ENCODE measurements at regions not wholly inside any gene's neighbourhood (a gene's known extent, or its start where the extent isn't known, plus 50 kb on each side); places are given as distances from the start of the nearest gene placed in this dataset.
"Not testable (repeated sequence)": the region's sequence is repeated elsewhere in the genome, so short reads cannot be mapped to it uniquely, and the experiment has no call there.

GRCh38 chr10:44008270-44008916, 359.7 kb upstream of the ZNF32 start:
- DNase-seq (ENCODE audit: low read depth in 2 of 2) = no peak

GRCh38 chr10:44006771-44007170, 358.1 kb upstream of the ZNF32 start:
- DNase-seq (ENCODE audit: low read depth in 2 of 2) = no peak

- DNase-seq (ENCODE audit: low read depth in 2 of 2) = no peak
Observed at GRCh38 chr10:44005788-44006099, 357.1 kb upstream of the ZNF32 start.

GRCh38 chr10:44004913-44005787, 356.5 kb upstream of the ZNF32 start:
- no peak for DNase-seq (ENCODE audit: low read depth in 2 of 2)

- DNase-seq (ENCODE audit: low read depth in 2 of 2) = no peak
Observed at GRCh38 chr10:43998021-43998809, 349.5 kb upstream of the ZNF32 start.

GRCh38 chr10:43997330-43997729, 348.6 kb upstream of the ZNF32 start:
- no peak for DNase-seq (ENCODE audit: low read depth in 2 of 2)

GRCh38 chr10:43994539-43994938, 345.9 kb upstream of the ZNF32 start:
- no peak for DNase-seq (ENCODE audit: low read depth in 2 of 2)

- DNase-seq (ENCODE audit: low read depth in 2 of 2) = not testable (repeated sequence)
Observed at GRCh38 chr10:43992816-43993215, 344.1 kb upstream of the ZNF32 start.

- DNase-seq (ENCODE audit: low read depth in 2 of 2) = no peak
Observed at GRCh38 chr10:43986374-43986773, 337.7 kb upstream of the ZNF32 start.

GRCh38 chr10:43985941-43986340, 337.3 kb upstream of the ZNF32 start:
- no peak for DNase-seq (ENCODE audit: low read depth in 2 of 2)

GRCh38 chr10:43983856-43984271, 335.2 kb upstream of the ZNF32 start:
- DNase-seq (ENCODE audit: low read depth in 2 of 2) = no peak

GRCh38 chr10:43983405-43983804, 334.7 kb upstream of the ZNF32 start:
- no peak for DNase-seq (ENCODE audit: low read depth in 2 of 2)

- no peak for DNase-seq (ENCODE audit: low read depth in 2 of 2)
Observed at GRCh38 chr10:43982250-43982649, 333.6 kb upstream of the ZNF32 start.

- DNase-seq (ENCODE audit: low read depth in 2 of 2) = no peak
Observed at GRCh38 chr10:43981696-43982095, 333.0 kb upstream of the ZNF32 start.

- DNase-seq (ENCODE audit: low read depth in 2 of 2) = no peak
Observed at GRCh38 chr10:43981232-43981631, 332.6 kb upstream of the ZNF32 start.

- no peak for DNase-seq (ENCODE audit: low read depth in 2 of 2)
Observed at GRCh38 chr10:43980715-43981114, 332.0 kb upstream of the ZNF32 start.

GRCh38 chr10:43980313-43980712, 331.6 kb upstream of the ZNF32 start:
- DNase-seq (ENCODE audit: low read depth in 2 of 2) = no peak

- no peak for DNase-seq (ENCODE audit: low read depth in 2 of 2)
Observed at GRCh38 chr10:43979551-43979950, 330.9 kb upstream of the ZNF32 start.

- no peak for DNase-seq (ENCODE audit: low read depth in 2 of 2)
Observed at GRCh38 chr10:43978936-43979335, 330.3 kb upstream of the ZNF32 start.

GRCh38 chr10:43978091-43978490, 329.4 kb upstream of the ZNF32 start:
- no peak for DNase-seq (ENCODE audit: low read depth in 2 of 2)

- DNase-seq (ENCODE audit: low read depth in 2 of 2) = no peak
Observed at GRCh38 chr10:43976292-43976691, 327.6 kb upstream of the ZNF32 start.

- no peak for DNase-seq (ENCODE audit: low read depth in 2 of 2)
Observed at GRCh38 chr10:43973801-43974200, 325.1 kb upstream of the ZNF32 start.
